Cardiac muscle cell (in vitro differentiated cells and primary cell): ENCODE measurements at regions not wholly inside any gene's neighbourhood (a gene's known extent, or its start where the extent isn't known, plus 50 kb on each side); places are given as distances from the start of the nearest gene placed in this dataset.

Source experiments
- DNase-seq, 2 donors: peaks; one replicate each; pipeline versions ENCODE4 v3.0.0 to v3.0.0-alpha.2; 2010 to 2017; ENCODE audit warnings: low read depth in 1 of 2, low spot score in 1 of 2
- H3K27ac ChIP-seq: fragments of 200-600 bp; sonication (generic); 2 replicates; pipeline ENCODE4 v1.5.1; 2016
- H3K27me3 ChIP-seq: fragments of 200-600 bp; sonication (generic); 2 replicates; pipeline ENCODE4 v1.6.0; 2016; ENCODE audit warnings: control low read depth
- H3K36me3 ChIP-seq: fragments of 200-600 bp; sonication (generic); 2 replicates; pipeline ENCODE4 v1.5.1; 2016; ENCODE audit warnings: control low read depth
- H3K4me1 ChIP-seq: fragments of 200-600 bp; sonication (generic); 2 replicates; pipeline ENCODE4 v1.8.1; 2017; ENCODE audit warnings: low read depth, mild to moderate bottlenecking, mixed run types
- H3K4me3 ChIP-seq: fragments of 200-600 bp; sonication (generic); 2 replicates; pipeline ENCODE4 v1.5.1; 2016; ENCODE audit warnings: mild to moderate bottlenecking
- H3K9me3 ChIP-seq: fragments of 200-600 bp; sonication (generic); 2 replicates; pipeline ENCODE4 v1.5.1; 2017; ENCODE audit warnings: low read depth, mild to moderate bottlenecking, control low read depth
- CTCF ChIP-seq: IDR thresholded peaks from 2 replicates; pipeline ENCODE4 v1.5.1; 2012; ENCODE audit warnings: low read depth, mild to moderate bottlenecking, low read length

GRCh38 chr9:3018691-3019230 lies 174.9 kb upstream of the PUM3 start:
- no peak for DNase-seq
- H3K4me3 ChIP-seq, result no peak overlapping the region
- H3K27me3 ChIP-seq, result no peaks in the 10 kb centered on the region
- no peak overlapping the region for H3K27ac ChIP-seq
- no peaks in the 10 kb centered on the region for H3K36me3 ChIP-seq
- no peaks in the 10 kb centered on the region for H3K4me1 ChIP-seq
- H3K9me3 ChIP-seq, result no peaks in the 10 kb centered on the region
- no peak for TF ChIP-seq CTCF

- Histone ChIP-seq H3K27me3 (no peaks in the 10 kb centered on the region), H3K36me3 (no peaks in the 10 kb centered on the region), H3K4me3 (no peak overlapping the region), H3K9me3 (no peaks in the 10 kb centered on the region), H3K4me1 (no peaks in the 10 kb centered on the region), H3K27ac (no peak overlapping the region)
- TF ChIP-seq CTCF, result no peak
- DNase-seq, result no peak
These were observed 174.2 kb upstream of the PUM3 start for GRCh38 chr9:3018071-3018470.

- Histone ChIP-seq H3K4me3 (no peak overlapping the region), H3K27me3 (no peaks in the 10 kb centered on the region), H3K36me3 (no peaks in the 10 kb centered on the region), H3K27ac (no peak overlapping the region), H3K9me3 (no peaks in the 10 kb centered on the region), H3K4me1 (no peaks in the 10 kb centered on the region)
- no peak for DNase-seq
- no peak for TF ChIP-seq CTCF
These were observed 170.3 kb upstream of the PUM3 start for GRCh38 chr9:3014178-3014577.

GRCh38 chr9:3012842-3013241 lies 168.9 kb upstream of the PUM3 start:
- Histone ChIP-seq H3K4me1 (no peaks in the 10 kb centered on the region), H3K27me3 (no peaks in the 10 kb centered on the region), H3K27ac (no peak overlapping the region), H3K9me3 (no peaks in the 10 kb centered on the region), H3K4me3 (no peak overlapping the region), H3K36me3 (no peaks in the 10 kb centered on the region)
- no peak for TF ChIP-seq CTCF
- DNase-seq, result no peak

- H3K4me3 ChIP-seq, result no peak overlapping the region
- no peak for DNase-seq
- no peaks in the 10 kb centered on the region for H3K36me3 ChIP-seq
- TF ChIP-seq CTCF, result no peak
- peaks cover 3% of the 10 kb centered on the region for H3K4me1 ChIP-seq
- no peak overlapping the region for H3K27ac ChIP-seq
- no peaks in the 10 kb centered on the region for H3K27me3 ChIP-seq
- no peaks in the 10 kb centered on the region for H3K9me3 ChIP-seq
These were observed 168.3 kb upstream of the PUM3 start for GRCh38 chr9:3012245-3012644.

- no peak overlapping the region for H3K27ac ChIP-seq
- no peaks in the 10 kb centered on the region for H3K27me3 ChIP-seq
- DNase-seq, result no peak
- TF ChIP-seq CTCF, result no peak
- no peak overlapping the region for H3K4me3 ChIP-seq
- no peaks in the 10 kb centered on the region for H3K9me3 ChIP-seq
- H3K36me3 ChIP-seq, result no peaks in the 10 kb centered on the region
- H3K4me1 ChIP-seq, result peaks cover 15% of the 10 kb centered on the region
These were observed 164.2 kb upstream of the PUM3 start for GRCh38 chr9:3008091-3008490.
